Natural killer cell (primary cell): ENCODE measurements at regions not wholly inside any gene's neighbourhood (a gene's known extent, or its start where the extent isn't known, plus 50 kb on each side); places are given as distances from the start of the nearest gene placed in this dataset.

Experiments used
- ATAC-seq, 3 donors: fragments of 150-1000 bp in 2 of 3; fragments of 200-7000 bp in 1 of 3; cut with Tn5 transposase; 1 replicate in 1 of 3; 2 replicates in 2 of 3; pipeline ENCODE4 v1.10.0; 2021; ENCODE audit warnings: mild to moderate bottlenecking in 2 of 3, moderate library complexity in 2 of 3
- DNase-seq, 2 donors: peaks; one replicate each; pipeline versions ENCODE4 v3.0.0 to v3.0.0-alpha.2; 2013 to 2021; ENCODE audit warnings: mixed read lengths in 1 of 2
- H3K27ac ChIP-seq: one replicate; pipeline ENCODE4 v1.5.1; 2013; ENCODE audit warnings: mild to moderate bottlenecking, low read length
- H3K27me3 ChIP-seq: one replicate; pipeline ENCODE4 v1.6.1; 2013; ENCODE audit warnings: low read length; ENCODE audit not compliant: control insufficient read depth, insufficient read depth
- H3K36me3 ChIP-seq: one replicate; pipeline ENCODE4 v1.6.1; 2013; ENCODE audit warnings: low read length; ENCODE audit not compliant: control insufficient read depth, insufficient read depth
- H3K4me1 ChIP-seq: one replicate; pipeline ENCODE4 v1.6.1; 2013; ENCODE audit warnings: low read length; ENCODE audit not compliant: control insufficient read depth, insufficient read depth
- H3K4me3 ChIP-seq: one replicate; pipeline ENCODE4 v1.5.1; 2013; ENCODE audit warnings: low read length
- H3K9me3 ChIP-seq: one replicate; pipeline ENCODE4 v1.6.1; 2013; ENCODE audit warnings: low read length; ENCODE audit not compliant: control insufficient read depth, insufficient read depth
- H3K27ac Mint-ChIP-seq, 2 donors: one replicate each; pipeline ENCODE4 v1.8.0; 2022; ENCODE audit warnings: mild to moderate bottlenecking in 2 of 2, mixed read lengths in 2 of 2, moderate library complexity in 1 of 2
- H3K27me3 Mint-ChIP-seq, 2 donors: one replicate each; pipeline ENCODE4 v1.8.0; 2022; ENCODE audit warnings: low read depth in 2 of 2, mixed read lengths in 2 of 2
- H3K36me3 Mint-ChIP-seq: one replicate; pipeline ENCODE4 v1.8.0; 2022; ENCODE audit warnings: mixed read lengths
- H3K4me1 Mint-ChIP-seq, 2 donors: one replicate each; pipeline ENCODE4 v1.8.0; 2022; ENCODE audit warnings: mixed read lengths in 2 of 2
- H3K4me3 Mint-ChIP-seq: one replicate; pipeline ENCODE4 v1.8.0; 2022; ENCODE audit warnings: mild to moderate bottlenecking, moderate library complexity, mixed read lengths
- H3K9me3 Mint-ChIP-seq, 2 donors: one replicate each; pipeline ENCODE4 v1.8.0; 2022; ENCODE audit warnings: mixed read lengths in 2 of 2
- CTCF ChIP-seq: fragments of 200-600 bp; IDR thresholded peaks from one replicate; pipeline ENCODE4 v1.8.0; 2022; ENCODE audit warnings: antibody characterized with exemption
- WGBS: methylation state at CpG from one replicate; pipeline ENCODE4 v1.1.7; 2013; ENCODE audit warnings: missing lambda C conversion rate; ENCODE audit not compliant: insufficient coverage; 5-methylcytosine and 5-hydroxymethylcytosine counted together
- intact Hi-C: fragments of 100-400 bp; cut with micrococcal nuclease; formaldehyde crosslinking; loops from one replicate; pipeline ENCODE4 v1.14.2; 2022

- Histone ChIP-seq H3K36me3 (no peaks in the 10 kb centered on the region), H3K27me3 (no peaks in the 10 kb centered on the region), H3K4me1 (no peaks in the 10 kb centered on the region), H3K4me3 (no peak overlapping the region), H3K9me3 (no peaks in the 10 kb centered on the region), H3K27ac (no peak overlapping the region)
- DNase-seq (no peak), ATAC-seq (no peak)
- no peak overlapping the region for H3K27ac Mint-ChIP-seq
- H3K4me3 Mint-ChIP-seq: no peak overlapping the region
- no peaks in the 10 kb centered on the region for H3K4me1 Mint-ChIP-seq
- intact Hi-C loops: no loop called here
- H3K27me3 Mint-ChIP-seq: no peaks in the 10 kb centered on the region
- H3K9me3 Mint-ChIP-seq: peaks cover 14 to 16% of the 10 kb centered on the region in 2 donors
- no peak for TF ChIP-seq CTCF
- H3K36me3 Mint-ChIP-seq: no peaks in the 10 kb centered on the region
- WGBS: no CpG with 5 or more reads among the region's 3 CpGs
These were observed 109.4 kb upstream of the NOVA1 start for GRCh38 chr14:26707234-26707633.

DNA sequence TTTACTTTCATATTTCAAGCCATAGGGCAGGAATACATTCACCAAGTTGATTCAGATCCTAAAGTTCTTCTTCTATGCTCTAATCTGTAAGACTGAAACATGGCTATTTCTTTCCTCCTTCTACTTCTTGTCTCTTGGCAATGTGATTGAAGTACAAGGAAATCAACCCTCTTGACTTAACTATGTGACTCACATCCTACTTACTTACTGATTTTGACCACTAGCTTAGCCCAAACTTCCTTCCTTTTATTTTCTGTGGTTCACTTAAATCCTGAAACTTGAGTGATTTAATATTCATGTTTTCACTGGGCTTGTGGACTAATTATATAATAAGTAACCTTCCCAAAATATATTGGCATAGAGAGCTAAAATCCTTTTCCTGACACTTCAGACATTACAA is 111.2 kb upstream of the NOVA1 start:
- no peaks in the 10 kb centered on the region for H3K36me3 ChIP-seq
- ATAC-seq: no peak
- H3K4me1 Mint-ChIP-seq: no peaks in the 10 kb centered on the region
- peaks cover 14 to 18% of the 10 kb centered on the region in 2 donors for H3K9me3 Mint-ChIP-seq
- H3K27me3 Mint-ChIP-seq: no peaks in the 10 kb centered on the region
- H3K27ac Mint-ChIP-seq: no peak overlapping the region
- H3K4me3 ChIP-seq: no peak overlapping the region
- no peak overlapping the region for H3K27ac ChIP-seq
- H3K36me3 Mint-ChIP-seq: no peaks in the 10 kb centered on the region
- H3K9me3 ChIP-seq: no peaks in the 10 kb centered on the region
- H3K27me3 ChIP-seq: no peaks in the 10 kb centered on the region
- DNase-seq: no peak
- no peak for TF ChIP-seq CTCF
- H3K4me3 Mint-ChIP-seq: no peak overlapping the region
- intact Hi-C loops: no loop called here
- no peaks in the 10 kb centered on the region for H3K4me1 ChIP-seq

- Mint-ChIP-seq H3K4me3 (no peak overlapping the region), H3K4me1 (no peaks in the 10 kb centered on the region), H3K36me3 (no peaks in the 10 kb centered on the region), H3K27me3 (no peaks in the 10 kb centered on the region), H3K9me3 (peaks cover 15 to 22% of the 10 kb centered on the region in 2 donors), H3K27ac (no peak overlapping the region)
- Histone ChIP-seq H3K36me3 (no peaks in the 10 kb centered on the region), H3K9me3 (peaks cover 7% of the 10 kb centered on the region), H3K4me3 (no peak overlapping the region), H3K27ac (no peak overlapping the region), H3K27me3 (no peaks in the 10 kb centered on the region), H3K4me1 (no peaks in the 10 kb centered on the region)
- DNase-seq: no peak
- intact Hi-C loops: no loop called here
- no peak for TF ChIP-seq CTCF
- ATAC-seq: no peak
- 89% methylated on average over 2 of the region's 3 CpGs for WGBS
These were observed 121.7 kb upstream of the NOVA1 start for GRCh38 chr14:26719514-26719913.

- DNase-seq: no peak
- TF ChIP-seq CTCF: no peak
- H3K27me3 ChIP-seq: no peaks in the 10 kb centered on the region
- H3K27ac ChIP-seq: no peak overlapping the region
- peaks cover 3% of the 10 kb centered on the region for H3K9me3 ChIP-seq
- Mint-ChIP-seq H3K9me3 (peaks cover 8 to 19% of the 10 kb centered on the region in 2 donors), H3K27me3 (no peaks in the 10 kb centered on the region), H3K4me3 (no peak overlapping the region), H3K4me1 (no peaks in the 10 kb centered on the region), H3K27ac (no peak overlapping the region), H3K36me3 (no peaks in the 10 kb centered on the region)
- intact Hi-C loops: no loop called here
- H3K36me3 ChIP-seq: no peaks in the 10 kb centered on the region
- no peak for ATAC-seq
- no peak overlapping the region for H3K4me3 ChIP-seq
- H3K4me1 ChIP-seq: no peaks in the 10 kb centered on the region
These were observed 124.4 kb upstream of the NOVA1 start for GRCh38 chr14:26722258-26722657.
